Kidney capillary endothelial cell (primary cell): ENCODE measurements at regions not wholly inside any gene's neighbourhood (a gene's known extent, or its start where the extent isn't known, plus 50 kb on each side); places are given as distances from the start of the nearest gene placed in this dataset.
"Not testable (repeated sequence)": the region's sequence is repeated elsewhere in the genome, so short reads cannot be mapped to it uniquely, and the experiment has no call there.

Experiments used
- DNase-seq: peaks from one replicate; pipeline ENCODE4 v3.0.0-alpha.2; 2018; ENCODE audit warnings: low spot score

- DNase-seq = no peak
Observed at GRCh38 chr16:66050991-66051390, 315.5 kb upstream of the CDH5 start.

- no peak for DNase-seq
Observed at GRCh38 chr16:66049865-66050264, 316.6 kb upstream of the CDH5 start.

- no peak for DNase-seq
Observed at GRCh38 chr16:66045626-66046025, 320.9 kb upstream of the CDH5 start.

- no peak for DNase-seq
Observed at GRCh38 chr16:66044556-66044955, 321.9 kb upstream of the CDH5 start.

GRCh38 chr16:66044089-66044488 lies 322.4 kb upstream of the CDH5 start:
- DNase-seq = no peak

GRCh38 chr16:66043326-66043725 lies 323.2 kb upstream of the CDH5 start:
- DNase-seq = no peak

GRCh38 chr16:66042341-66042740 lies 324.1 kb upstream of the CDH5 start:
- DNase-seq = no peak

GRCh38 chr16:66041907-66042306 lies 324.6 kb upstream of the CDH5 start:
- peak; percentile 49 for DNase-seq

GRCh38 chr16:66039793-66040192 lies 326.7 kb upstream of the CDH5 start:
- no peak for DNase-seq

- DNase-seq = no peak
Observed at GRCh38 chr16:66036793-66037715, 329.4 kb upstream of the CDH5 start.

GRCh38 chr16:66036184-66036583 lies 330.3 kb upstream of the CDH5 start:
- DNase-seq = peak; percentile 97

GRCh38 chr16:66035096-66035495 lies 331.4 kb upstream of the CDH5 start:
- no peak for DNase-seq

GRCh38 chr16:66032841-66033240 lies 333.6 kb upstream of the CDH5 start:
- DNase-seq = no peak

- no peak for DNase-seq
Observed at GRCh38 chr16:66030036-66030435, 336.5 kb upstream of the CDH5 start.

- DNase-seq = peak; percentile 80
Observed at GRCh38 chr16:66028510-66029216, 337.8 kb upstream of the CDH5 start.

GRCh38 chr16:66026787-66027330 lies 339.6 kb upstream of the CDH5 start:
- DNase-seq = no peak

- DNase-seq = no peak
Observed at GRCh38 chr16:66026211-66026610, 340.3 kb upstream of the CDH5 start.

- no peak for DNase-seq
Observed at GRCh38 chr16:66025751-66026150, 340.7 kb upstream of the CDH5 start.

GRCh38 chr16:66024567-66024966 lies 341.9 kb upstream of the CDH5 start:
- not testable (repeated sequence) for DNase-seq

GRCh38 chr16:66023481-66023880 lies 343.0 kb upstream of the CDH5 start:
- no peak for DNase-seq

GRCh38 chr16:66020642-66021041 lies 345.8 kb upstream of the CDH5 start:
- DNase-seq = no peak

GRCh38 chr16:66020046-66020445 lies 346.4 kb upstream of the CDH5 start:
- no peak for DNase-seq

GRCh38 chr16:66019502-66019901 lies 347.0 kb upstream of the CDH5 start:
- DNase-seq = not testable (repeated sequence)
